K562 (cell line): ENCODE measurements at regions not wholly inside any gene's neighbourhood (a gene's known extent, or its start where the extent isn't known, plus 50 kb on each side); places are given as distances from the start of the nearest gene placed in this dataset.

Experiments used
- BHLHE40 ChIP-seq: IDR thresholded peaks from 2 replicates; pipeline ENCODE4 v1.6.1; 2011; ENCODE audit warnings: low read length, improper control_type of control experiment
- CBX8 ChIP-seq: fragments of 200-600 bp; sonication (generic); IDR thresholded peaks from 2 replicates; pipeline ENCODE4 v1.6.1; 2012; ENCODE audit warnings: borderline replicate concordance, mixed run types, low read depth, mild to moderate bottlenecking, moderate library complexity, mixed read lengths, low read length, control low read depth, inconsistent platforms; ENCODE audit not compliant: poor library complexity, severe bottlenecking; ENCODE audit errors: extremely low read depth
- NR1H2 ChIP-seq: sonication (generic); formaldehyde crosslinking; IDR thresholded peaks from 2 replicates; pipeline ENCODE4 v1.4.0; 2020; ENCODE audit warnings: mild to moderate bottlenecking, missing genetic modification reagents
- PML ChIP-seq: IDR thresholded peaks from 2 replicates; pipeline ENCODE4 v1.6.1; 2012; ENCODE audit warnings: low read length, inconsistent platforms
- POLR2A ChIP-seq: fragments of 450-650 bp; conservative IDR thresholded peaks from 2 replicates; pipeline ENCODE4 v1.6.1; 2016
- PURB ChIP-seq: sonication (generic); formaldehyde crosslinking; IDR thresholded peaks from 2 replicates; pipeline ENCODE4 v1.9.0; 2021; ENCODE audit warnings: low read depth, mild to moderate bottlenecking, missing genetic modification reagents
- RBM39 ChIP-seq: fragments of 200-400 bp; formaldehyde crosslinking; optimal IDR thresholded peaks from 2 replicates; pipeline ENCODE3; 2018; ENCODE audit warnings: low read depth, low read length
- USF2 ChIP-seq: sonication (generic); formaldehyde crosslinking; IDR thresholded peaks from 2 replicates; pipeline ENCODE4 v1.5.0; 2020; ENCODE audit warnings: missing genetic modification reagents
- ZNF217 ChIP-seq: sonication (generic); formaldehyde crosslinking; IDR thresholded peaks from 2 replicates; pipeline ENCODE4 v1.8.0; 2022; ENCODE audit warnings: mild to moderate bottlenecking, missing genetic modification reagents
- ZNF740 ChIP-seq, 3 experiments: fragments of 200-800 bp in 1 of 3; sonication (Bioruptor generic) in 1 of 3; sonication (generic) in 1 of 3; formaldehyde crosslinking in 1 of 3; IDR thresholded peaks; 2 replicates each; pipeline versions ENCODE4 v1.6.1 to v1.8.0; 2016 to 2022; ENCODE audit warnings: mild to moderate bottlenecking in 2 of 3, missing compliant biosample characterization in 2 of 3, missing genetic modification characterization in 2 of 3, missing genetic modification reagents in 1 of 3
- TF ChIP-seq, protein P1 (sequence below), 3 experiments: IDR thresholded peaks in 2 of 3; conservative IDR thresholded peaks in 1 of 3; 2 replicates each; pipeline ENCODE4 v1.5.1; 2011 to 2012; ENCODE audit warnings: low read length in 3 of 3, mild to moderate bottlenecking in 3 of 3, control low read depth in 2 of 3, improper control_type of control experiment in 1 of 3, inconsistent platforms in 1 of 3, low read depth in 1 of 3, mixed read lengths in 1 of 3, moderate library complexity in 1 of 3; ENCODE audit not compliant: insufficient read depth in 2 of 3
- TF ChIP-seq, protein P2 (sequence below): fragments of 250-450 bp; sonication (Bioruptor Pico); IDR thresholded peaks from 2 replicates; pipeline ENCODE4 v1.8.0; 2022; ENCODE audit warnings: moderate library complexity, mild to moderate bottlenecking, inconsistent platforms
- TF ChIP-seq, protein P3 (sequence below): fragments of 450-650 bp; IDR thresholded peaks from 2 replicates; pipeline ENCODE4 v1.6.1; 2017; ENCODE audit warnings: mild to moderate bottlenecking, moderate library complexity

DNA sequence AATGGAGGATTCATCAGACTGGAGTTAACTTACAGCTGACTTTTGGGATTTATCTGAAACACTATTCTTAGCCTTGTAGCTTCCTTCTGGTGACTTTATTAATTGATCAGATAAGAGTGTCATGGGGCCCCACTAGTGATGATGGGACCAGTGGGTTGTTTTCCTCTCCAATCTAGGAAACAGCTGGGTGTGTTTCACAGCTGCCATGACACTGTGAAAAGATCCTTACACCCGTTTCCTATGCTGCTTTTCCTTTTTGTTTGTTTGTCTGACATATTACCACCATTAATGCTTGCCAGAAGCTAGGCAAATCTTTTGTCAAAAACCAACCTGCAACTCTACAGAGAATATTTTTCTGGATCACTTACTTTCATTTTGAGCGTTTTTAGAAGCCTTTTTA is 86.2 kb downstream of the ZBTB18 start:
- TF ChIP-seq, protein P1, sequence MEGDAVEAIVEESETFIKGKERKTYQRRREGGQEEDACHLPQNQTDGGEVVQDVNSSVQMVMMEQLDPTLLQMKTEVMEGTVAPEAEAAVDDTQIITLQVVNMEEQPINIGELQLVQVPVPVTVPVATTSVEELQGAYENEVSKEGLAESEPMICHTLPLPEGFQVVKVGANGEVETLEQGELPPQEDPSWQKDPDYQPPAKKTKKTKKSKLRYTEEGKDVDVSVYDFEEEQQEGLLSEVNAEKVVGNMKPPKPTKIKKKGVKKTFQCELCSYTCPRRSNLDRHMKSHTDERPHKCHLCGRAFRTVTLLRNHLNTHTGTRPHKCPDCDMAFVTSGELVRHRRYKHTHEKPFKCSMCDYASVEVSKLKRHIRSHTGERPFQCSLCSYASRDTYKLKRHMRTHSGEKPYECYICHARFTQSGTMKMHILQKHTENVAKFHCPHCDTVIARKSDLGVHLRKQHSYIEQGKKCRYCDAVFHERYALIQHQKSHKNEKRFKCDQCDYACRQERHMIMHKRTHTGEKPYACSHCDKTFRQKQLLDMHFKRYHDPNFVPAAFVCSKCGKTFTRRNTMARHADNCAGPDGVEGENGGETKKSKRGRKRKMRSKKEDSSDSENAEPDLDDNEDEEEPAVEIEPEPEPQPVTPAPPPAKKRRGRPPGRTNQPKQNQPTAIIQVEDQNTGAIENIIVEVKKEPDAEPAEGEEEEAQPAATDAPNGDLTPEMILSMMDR (IDR thresholded peaks at IDR 0.05 in 2 of 3, conservative IDR thresholded peaks at IDR 0.05 in 1 of 3; ENCODE audit: insufficient read depth in 2 of 3, low read depth in 1 of 3, low read length in 3 of 3) = no peak
- TF ChIP-seq USF2 (CRISPR knock-in tag) (no peak), PURB (no peak), PML (no peak), RBM39 (no peak), ZNF740 (CRISPR knock-in tag; IDR thresholded peaks at IDR 0.05) (no peak), ZNF740 (tag; IDR thresholded peaks at IDR 0.05) (no peak), POLR2A (no peak), NR1H2 (CRISPR knock-in tag) (no peak), ZNF217 (no peak), CBX8 (no peak), BHLHE40 (no peak)
- TF ChIP-seq, protein P2, sequence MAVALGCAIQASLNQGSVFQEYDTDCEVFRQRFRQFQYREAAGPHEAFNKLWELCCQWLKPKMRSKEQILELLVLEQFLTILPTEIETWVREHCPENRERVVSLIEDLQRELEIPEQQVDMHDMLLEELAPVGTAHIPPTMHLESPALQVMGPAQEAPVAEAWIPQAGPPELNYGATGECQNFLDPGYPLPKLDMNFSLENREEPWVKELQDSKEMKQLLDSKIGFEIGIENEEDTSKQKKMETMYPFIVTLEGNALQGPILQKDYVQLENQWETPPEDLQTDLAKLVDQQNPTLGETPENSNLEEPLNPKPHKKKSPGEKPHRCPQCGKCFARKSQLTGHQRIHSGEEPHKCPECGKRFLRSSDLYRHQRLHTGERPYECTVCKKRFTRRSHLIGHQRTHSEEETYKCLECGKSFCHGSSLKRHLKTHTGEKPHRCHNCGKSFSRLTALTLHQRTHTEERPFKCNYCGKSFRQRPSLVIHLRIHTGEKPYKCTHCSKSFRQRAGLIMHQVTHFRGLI = no peak
- TF ChIP-seq, protein P3, sequence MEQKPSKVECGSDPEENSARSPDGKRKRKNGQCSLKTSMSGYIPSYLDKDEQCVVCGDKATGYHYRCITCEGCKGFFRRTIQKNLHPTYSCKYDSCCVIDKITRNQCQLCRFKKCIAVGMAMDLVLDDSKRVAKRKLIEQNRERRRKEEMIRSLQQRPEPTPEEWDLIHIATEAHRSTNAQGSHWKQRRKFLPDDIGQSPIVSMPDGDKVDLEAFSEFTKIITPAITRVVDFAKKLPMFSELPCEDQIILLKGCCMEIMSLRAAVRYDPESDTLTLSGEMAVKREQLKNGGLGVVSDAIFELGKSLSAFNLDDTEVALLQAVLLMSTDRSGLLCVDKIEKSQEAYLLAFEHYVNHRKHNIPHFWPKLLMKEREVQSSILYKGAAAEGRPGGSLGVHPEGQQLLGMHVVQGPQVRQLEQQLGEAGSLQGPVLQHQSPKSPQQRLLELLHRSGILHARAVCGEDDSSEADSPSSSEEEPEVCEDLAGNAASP = no peak
